COLO829 (cell line): ENCODE measurements at regions not wholly inside any gene's neighbourhood (a gene's known extent, or its start where the extent isn't known, plus 50 kb on each side); places are given as distances from the start of the nearest gene placed in this dataset.
A peak's percentile ranks its signal among the peaks of the same experiment; 100 is the strongest.

Source experiments
- DNase-seq: peaks from one replicate; pipeline ENCODE4 v3.0.0; 2012; ENCODE audit warnings: low spot score

DNA sequence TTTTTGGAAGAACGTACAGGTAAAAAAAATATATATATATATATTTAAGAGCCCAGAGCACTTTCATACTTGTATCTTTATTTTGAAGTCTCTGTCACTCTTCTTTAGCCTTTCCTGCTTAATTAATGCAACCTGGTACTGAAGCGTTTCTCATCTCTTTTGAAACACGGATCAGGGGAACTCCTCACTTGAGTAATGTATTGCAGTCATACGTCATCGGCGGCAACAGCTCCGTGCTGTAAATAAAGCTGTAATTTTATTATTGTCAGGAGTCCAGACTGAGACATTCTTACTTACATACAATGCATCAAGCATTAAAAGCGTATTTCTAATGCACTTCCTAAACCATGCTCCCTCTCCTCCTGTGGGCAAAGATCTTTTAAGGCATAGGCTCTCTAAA, 514.7 kb downstream of the SOX11 start:
- no peak for DNase-seq

DNA sequence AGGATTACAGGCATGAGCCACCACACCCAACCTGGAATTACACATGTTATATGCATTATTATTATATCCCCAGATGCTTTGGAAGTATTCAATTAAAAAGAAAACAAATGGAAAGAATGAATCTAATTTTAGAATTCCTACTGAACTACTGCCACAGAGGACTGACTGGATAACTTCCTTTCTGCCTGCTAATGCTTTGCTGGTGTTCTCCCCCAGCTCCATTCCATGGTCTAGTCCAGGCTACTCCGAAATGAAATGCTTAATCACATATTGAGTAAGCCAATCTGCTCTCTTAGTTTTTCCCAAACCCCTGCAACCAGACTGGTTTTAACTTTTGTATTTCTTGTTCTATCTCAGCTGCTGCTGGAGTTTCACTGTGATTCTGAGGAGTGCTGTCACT, 519.1 kb downstream of the SOX11 start:
- DNase-seq, result no peak

DNA sequence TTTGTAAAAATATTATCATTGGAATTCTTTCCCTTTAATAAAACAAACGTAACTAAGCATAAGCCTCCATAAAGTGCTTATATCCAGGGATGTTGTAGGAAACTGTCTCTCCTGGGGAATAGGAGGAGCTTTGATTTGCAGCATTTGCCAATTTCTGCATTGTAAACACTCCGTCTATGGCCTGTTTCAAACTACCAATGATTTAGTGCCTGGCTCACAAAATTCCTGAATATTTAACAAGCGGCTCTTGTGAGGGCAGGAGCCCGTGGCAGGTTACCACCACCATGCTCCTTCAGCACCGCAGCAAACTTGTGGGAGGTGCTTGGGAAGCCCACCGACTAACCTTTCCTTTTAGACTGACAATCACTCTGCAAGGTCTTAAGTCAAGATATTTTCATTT, 520.3 kb downstream of the SOX11 start:
- DNase-seq, result no peak

DNA sequence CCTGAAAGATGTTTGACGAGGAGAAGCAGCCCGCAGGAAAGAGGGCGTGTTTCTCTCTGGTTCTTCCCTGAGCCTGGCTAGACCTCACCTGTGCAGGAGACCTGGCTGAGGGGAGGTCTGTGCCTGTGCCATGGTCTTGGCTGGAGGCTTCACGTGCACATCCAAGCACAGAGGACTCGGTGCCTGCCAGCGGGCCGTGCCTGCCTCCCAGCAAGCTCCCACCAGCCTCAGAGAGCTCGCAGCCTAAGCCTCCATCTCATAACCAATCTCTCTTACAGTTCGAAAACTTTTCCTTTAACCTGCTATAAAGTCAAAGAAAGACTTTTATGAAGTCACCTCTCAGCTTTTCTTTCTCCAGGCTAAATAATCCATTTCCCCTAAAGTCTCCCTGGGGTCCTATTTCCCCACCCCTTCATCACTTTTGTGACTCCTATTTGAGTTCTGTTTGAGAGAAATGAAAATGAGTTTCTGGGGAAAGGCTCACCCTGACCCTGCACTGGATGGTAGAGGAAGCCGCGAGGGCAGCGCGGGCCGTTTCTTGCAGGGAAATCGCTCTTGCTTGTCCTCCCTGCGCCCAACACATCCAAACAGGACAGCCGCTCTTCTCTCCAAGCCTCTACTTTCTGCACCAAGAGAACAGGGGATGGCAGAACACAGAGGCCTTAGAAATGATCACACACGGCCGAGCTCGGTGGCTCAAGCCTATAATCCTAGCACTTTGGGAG, 521.0 kb downstream of the SOX11 start:
- DNase-seq, result no peak

DNA sequence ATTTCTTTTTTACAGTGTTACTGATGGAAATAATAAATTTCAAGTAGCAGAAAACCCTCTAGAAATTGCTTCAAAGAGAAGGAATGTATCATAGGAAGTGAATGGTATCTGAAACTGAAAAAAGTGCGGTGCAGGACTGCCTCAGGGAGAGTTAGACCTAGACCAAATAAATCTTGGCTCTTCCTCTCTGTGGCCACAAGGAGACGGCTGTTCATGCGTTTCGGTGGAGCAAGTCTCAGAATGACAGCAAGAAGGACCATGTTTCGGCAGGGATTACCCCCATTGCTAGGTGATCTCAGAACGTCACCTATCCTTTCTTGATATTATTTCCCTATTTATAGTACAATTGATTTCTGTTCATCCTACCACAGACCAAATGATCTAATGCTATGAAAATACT, 522.3 kb downstream of the SOX11 start:
- DNase-seq, result no peak

DNA sequence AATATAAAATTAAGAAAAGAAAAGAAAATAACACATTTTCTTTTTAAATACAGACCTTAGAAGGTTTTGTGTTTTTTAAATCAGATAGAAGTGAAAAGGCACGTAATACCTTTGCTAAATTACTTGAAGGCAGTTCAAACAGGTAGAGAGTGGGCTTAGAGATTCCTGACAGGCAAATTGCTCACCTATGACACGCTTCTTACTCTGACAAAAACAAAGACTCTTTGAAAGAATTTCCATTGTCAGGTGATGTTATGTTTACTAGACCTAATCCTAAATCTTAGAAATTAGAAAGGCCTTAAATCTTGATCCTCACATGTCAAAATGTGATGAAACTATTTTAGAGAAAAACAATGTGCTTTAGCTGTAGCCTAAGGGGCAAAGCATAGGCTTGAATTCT, 522.9 kb downstream of the SOX11 start:
- DNase-seq, result no peak

DNA sequence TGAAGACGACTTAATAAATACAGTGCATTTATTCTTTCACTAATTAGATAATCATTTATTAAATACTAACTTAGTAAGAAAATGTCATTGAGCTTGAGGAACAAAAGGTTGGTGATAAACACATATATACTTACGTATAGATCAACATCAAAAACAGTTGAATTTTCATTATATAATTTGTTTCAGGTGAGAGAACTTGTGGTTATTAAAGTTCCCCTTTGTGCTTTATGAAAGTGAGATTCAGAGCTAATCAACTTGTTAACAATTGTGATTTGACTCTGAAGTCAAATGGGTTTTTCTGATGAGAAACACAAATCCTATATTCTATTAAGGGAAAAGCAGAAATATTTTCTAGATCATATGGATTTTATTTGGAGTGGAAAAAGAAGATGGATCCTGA, 524.0 kb downstream of the SOX11 start:
- no peak for DNase-seq

DNA sequence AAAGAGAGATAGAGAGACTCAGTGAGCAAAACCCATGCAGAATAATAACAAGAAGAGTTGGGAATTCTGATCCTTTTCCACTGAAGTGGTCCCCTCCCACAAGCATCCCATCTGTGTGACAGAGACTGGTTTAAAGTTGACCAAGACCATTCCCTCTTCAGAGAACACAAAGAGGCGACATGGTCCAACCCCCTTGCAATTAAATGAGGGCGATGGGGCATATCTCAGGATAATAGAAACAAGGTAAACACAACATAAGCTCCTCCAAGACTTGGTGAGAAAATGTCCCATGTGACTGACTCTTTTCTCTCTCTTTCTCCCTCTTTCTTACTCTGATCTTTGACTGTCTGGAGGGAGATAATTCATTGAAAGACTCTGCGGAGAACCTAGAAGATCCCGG, 526.7 kb downstream of the SOX11 start:
- DNase-seq, result no peak

DNA sequence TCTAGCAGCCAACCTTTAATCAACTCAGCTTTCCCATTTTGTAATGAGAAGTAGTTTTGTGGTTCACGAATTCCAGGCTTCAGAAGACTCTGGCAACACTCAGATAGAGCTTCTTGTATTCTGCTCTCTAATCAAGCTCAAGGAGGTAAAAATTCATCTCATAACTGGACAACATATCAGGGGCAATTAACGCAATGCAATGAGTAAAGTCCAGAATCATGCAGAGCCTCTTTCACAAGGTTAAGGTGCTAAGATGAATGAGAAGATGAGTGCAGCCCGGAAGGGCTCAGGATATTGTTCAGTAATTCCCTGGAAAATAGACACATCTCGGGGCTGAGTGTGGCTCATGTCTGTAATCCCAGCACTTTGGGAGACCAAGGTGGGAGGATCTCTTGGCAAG, 527.7 kb downstream of the SOX11 start:
- DNase-seq, result no peak

DNA sequence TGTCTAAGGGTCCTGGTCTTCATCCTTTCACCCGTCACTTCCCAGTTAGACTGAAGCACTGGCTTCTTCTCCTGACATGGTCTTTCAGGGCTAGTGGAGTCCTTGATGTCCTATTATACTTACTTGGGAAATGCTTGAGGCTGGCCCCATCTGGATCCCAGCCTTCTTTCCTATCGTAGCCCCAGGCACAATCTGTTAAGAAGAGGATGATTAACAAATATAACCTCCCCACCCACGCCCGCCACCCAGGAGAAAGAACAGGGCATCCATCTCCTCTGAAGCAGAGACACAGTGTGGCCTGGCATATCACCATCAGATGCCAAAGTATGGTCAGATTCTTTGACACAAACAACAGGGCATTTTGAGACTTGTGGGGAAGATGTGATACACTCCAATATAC, 530.1 kb downstream of the SOX11 start:
- peak; percentile 19 for DNase-seq

DNA sequence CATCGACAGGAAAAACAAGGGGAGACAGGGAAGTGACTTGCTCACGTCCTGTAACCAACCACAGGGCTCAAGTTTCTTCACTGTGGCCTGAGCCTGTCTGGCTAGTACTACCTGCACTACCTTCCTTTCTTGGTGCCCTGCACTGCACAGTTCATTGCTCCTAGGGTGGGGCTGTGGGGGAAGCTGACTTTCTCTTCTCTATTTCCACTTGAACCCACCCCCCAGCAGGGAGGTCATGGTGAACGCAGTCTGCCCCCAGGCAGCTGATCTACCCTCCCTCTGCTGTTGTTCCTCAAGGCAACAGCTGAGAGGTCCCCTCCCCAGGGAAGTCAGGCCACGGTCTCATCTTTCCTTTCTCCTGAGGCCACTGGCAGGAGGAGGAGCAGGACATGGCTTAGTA, 532.1 kb downstream of the SOX11 start:
- no peak for DNase-seq

DNA sequence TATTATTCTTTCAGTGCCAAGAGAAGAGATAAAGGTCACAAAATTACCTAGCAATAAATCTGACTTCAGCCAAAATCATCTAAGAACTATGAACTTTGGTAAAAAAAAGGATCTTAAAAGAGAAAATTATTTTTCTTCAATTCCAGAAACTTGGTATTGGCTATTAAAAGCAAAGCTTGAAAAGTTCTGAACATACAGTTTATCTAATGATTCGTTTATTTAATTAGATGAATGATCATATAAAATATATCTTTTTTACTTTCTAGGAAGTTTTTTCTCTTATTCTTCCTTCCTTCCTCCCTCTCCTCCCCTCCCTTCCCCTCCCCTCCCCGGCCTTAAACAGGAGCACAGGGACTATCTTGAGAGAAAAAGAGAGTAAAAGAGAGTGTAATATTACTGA, 536.1 kb downstream of the SOX11 start:
- no peak for DNase-seq

DNA sequence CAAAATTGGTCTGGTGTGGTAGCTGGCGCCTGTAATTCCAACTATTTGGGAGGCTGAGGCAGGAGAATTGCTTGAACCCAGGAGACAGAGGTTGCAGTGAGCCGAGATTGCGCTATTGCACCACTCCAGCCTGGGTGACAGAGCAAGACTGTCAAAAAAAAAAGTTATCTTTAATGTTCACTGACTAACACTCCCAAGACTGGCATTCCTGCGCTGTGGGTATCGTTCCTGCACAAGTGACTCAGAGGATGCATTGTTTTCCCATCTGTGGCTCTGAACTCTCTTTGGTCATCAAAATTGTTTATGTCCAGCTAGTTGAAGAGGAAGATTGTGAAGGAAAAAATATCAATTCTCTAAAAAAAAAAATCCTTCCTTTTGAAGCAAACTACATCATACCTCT, 539.0 kb downstream of the SOX11 start:
- DNase-seq, result no peak

DNA sequence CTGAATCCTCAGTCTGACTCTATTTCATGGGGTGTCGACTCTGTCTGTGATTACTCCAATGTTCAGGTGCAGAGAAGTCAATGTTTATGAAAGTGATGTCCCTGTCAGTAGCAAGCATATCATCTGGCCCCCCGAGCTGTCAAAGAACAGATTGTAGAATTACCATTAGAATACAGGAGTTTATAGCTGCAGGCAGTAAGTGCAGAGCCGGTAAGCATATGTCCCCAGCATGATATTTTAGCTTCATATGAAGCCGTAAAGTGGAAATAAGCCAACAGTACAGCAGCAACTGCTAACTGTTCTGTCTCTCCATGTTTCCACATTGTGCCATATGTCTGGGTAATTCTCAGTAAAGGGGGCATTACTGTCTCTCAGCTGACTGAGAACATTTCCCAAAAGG, 541.8 kb downstream of the SOX11 start:
- no peak for DNase-seq

DNA sequence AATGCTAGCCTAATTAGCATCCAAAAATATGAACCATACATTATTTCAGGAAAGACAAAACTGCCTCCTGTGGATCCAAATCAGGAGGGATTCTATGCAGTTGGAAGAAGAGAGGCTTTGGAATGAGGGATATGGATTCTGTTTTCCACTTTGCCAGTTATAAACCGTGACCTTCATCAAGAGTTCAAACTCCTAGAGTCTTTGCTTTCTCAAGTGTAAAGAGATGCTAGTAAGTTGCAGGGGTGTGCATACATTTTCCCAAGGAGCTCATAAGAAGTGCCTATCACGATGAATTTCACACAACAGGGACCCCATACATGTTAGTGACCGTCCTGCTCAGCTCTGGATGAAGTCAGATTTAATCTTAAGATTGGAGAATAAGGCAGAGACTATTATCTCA, 542.5 kb downstream of the SOX11 start:
- no peak for DNase-seq

DNA sequence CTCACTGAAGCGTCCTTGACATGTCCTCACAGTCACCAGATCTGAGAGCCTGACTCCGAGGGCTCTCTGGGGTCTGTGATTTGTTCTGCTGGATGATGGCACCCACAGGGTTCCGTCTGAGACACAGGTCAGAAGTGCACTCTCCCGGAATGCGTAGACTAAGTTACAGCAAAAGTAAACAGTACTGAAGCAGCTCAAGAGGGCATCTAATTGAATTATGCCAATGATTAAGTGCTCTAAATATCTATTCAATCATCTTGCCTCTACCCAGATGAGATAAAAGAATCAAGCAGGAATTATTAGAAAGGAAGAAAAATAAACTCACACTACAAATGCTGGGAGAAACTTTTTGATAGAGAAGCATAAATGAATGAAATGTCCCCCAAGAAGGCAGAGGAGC, 544.1 kb downstream of the SOX11 start:
- no peak for DNase-seq

DNA sequence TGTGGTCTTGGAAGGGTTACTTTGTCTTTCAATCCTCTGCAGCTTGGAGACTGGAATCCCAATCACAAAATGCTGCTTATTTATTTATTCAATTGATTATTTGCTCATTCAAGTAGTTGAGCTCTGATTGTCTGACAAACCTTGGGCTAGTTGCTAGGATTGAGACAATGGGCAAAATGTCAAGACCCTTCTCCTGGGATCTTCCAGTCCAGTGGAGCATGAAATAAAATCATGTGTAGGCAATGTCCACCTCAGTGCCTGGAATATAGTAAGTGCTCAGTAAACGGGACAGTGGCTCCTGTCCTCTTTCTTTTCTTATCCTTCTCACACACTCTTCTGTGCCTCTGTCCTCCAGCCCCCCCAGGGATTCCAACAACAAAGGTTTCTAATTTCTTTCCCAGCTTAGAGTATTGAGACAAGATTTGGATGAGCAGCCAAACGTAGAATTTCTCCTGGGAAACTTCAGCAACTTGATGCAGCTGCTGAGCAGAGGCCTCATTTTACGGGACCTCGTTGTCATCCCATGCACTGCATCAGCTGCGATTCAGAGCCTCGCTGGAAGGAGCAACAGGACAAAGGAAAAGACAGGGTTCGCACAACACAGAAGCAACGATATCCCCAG, 545.0 kb downstream of the SOX11 start:
- DNase-seq, result no peak

DNA sequence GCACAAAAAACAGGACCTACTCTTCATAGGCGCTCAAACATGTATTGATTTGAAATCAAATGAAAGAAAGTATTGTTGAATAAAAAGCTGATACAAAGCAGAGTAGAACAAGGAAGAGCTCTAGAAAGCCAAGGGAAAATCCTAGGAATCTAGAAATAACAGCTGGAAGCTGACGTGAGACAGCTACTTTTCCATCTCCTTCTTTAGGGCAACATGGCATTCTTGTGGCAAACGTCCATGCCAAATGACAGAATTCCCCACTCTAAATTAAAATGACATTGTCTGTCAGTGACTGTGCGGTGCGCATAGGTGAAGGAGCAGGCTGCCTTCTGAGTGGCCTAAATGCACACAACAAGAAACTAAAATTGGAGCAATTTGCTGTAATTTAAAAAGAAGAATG, 557.4 kb downstream of the SOX11 start:
- DNase-seq, result no peak

DNA sequence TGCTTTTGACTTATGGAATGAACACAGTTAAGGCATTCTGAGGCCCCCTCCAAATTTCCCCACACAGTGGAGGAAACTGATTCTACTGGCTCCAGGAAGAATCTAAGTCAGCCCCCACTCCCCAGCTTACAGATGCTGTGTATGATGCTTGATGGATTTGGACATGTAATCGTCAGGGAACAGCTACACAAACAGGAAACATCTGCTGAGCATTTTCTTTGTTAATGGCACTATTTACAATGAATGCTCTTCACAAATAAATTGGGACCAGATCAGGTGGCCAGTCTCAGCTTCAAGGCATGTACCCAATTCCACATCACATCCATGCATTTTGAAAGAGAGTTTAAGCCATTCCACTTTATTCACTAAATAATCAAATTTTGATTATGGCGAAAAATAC, 562.3 kb downstream of the SOX11 start:
- no peak for DNase-seq

DNA sequence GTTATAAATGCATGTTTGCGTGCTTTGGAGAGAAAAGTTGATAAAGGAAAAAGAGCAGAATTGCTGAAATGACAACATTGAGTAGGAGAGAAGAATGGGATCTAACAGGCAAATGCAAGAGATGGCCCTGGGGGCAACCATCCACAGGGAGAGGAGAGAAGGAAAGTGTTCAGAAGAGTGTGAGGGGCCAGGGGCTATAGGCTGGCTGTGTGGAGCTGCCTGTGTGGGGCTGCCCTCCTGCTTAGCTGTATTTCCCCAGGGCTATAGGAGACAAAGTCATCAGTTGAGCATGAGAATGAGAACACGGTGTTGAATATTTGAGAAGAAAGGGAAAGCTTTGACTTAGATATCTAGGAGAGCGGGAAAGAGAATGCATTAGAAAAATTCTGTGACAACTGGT, 572.0 kb downstream of the SOX11 start:
- no peak for DNase-seq

DNA sequence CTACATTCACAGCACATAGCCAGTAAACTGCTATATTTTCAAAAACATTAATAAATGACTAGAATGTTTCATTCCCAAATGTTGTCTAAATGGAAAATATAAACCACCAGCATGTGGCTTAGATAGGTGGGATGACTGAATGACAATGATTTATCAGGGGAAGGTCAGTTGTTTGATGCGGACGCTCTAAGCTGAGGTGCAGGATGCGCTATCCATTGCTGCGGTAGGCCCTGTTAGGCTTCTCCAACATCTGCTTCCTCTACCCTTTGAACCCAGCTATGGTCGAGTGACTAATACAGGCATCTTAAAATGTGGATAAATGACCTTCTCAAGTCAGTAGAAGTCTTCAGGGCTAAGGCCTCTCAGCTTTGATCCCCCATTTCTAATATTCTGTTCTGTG, 584.2 kb downstream of the CMPK2 start:
- DNase-seq, result no peak

DNA sequence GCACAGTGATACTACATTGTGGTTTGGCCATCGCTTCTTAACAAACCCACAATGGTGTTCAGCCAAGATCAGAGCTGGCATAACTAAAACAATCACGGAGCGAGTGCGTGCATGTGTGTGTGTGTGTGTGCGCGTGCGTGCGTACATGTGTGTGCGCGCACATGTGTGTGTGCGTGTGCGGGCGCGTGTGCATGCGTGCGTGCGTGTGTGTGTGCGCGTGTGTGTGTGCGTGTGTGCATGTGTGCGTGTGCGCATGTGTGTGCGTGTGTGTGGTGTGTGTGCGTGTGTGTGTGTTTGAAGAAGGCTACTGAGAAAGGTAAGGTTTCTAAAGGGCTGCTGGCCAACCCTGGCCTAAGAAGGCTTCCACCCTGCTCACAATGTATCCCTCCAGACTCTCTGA, 582.4 kb downstream of the CMPK2 start:
- DNase-seq, result no peak

DNA sequence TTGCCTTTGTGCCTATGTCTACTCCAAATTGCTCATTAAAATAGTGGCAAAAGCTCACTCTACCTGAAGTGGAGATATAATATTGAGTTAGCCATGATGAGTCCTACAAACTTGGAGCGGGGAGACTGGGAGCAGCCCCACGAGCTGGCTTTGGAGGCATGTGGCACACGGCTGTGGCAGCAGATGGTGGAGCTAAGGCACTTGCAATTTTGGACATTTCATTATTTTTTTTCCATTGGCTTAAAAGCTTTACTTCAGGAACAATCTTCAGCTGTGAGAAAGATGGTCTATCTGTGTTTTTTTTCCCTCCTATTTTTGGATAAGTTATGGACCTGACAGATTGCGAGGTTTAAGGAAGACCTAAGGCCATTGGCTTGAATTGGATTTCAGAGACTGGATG, 578.3 kb downstream of the CMPK2 start:
- DNase-seq, result no peak

DNA sequence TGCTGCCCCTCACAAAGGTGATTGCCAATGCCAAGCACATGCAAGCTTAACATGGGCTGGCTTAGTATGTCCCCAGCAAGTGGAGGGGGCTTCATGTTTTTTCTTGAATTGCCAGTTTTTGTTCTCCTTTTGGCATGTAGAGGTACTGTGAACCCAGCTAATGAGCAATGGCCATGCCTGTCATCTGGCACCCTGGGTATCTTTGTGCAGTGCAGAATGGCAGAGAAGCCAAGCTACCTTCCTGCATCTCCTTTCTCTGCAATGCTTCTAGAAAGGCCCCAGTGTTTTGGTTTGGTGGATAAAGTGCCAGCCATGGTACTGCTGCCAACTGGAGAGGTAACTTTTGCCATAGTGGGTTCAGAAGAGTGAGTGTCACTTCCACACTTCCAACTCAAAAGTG, 576.9 kb downstream of the CMPK2 start:
- DNase-seq, result no peak
